ENCODE measurements at regions not wholly inside any gene's neighbourhood (a gene's known extent, or its start where the extent isn't known, plus 50 kb on each side); places are given as distances from the start of the nearest gene placed in this dataset.

GRCh38 chr16:9602189-9602588 is 510.7 kb downstream of the HAPSTR1 start:
- TF ChIP-seq CTCF (IDR thresholded peaks at IDR 0.05; ENCODE audit: low read depth, low read length, poor library complexity, severe bottlenecking) = no peak
- TF ChIP-seq EZH2phosphoT487 (IDR thresholded peaks at IDR 0.05; ENCODE audit: borderline replicate concordance, low read length) = no peak

Measured in DOHH2 (cell line).